Smooth muscle cell (in vitro differentiated cells): ENCODE measurements at regions not wholly inside any gene's neighbourhood (a gene's known extent, or its start where the extent isn't known, plus 50 kb on each side); places are given as distances from the start of the nearest gene placed in this dataset.

Source experiments
- DNase-seq: peaks from one replicate; lab custom pipeline; 2025; ENCODE audit not compliant: unreplicated experiment; lab: John Stamatoyannopoulos, UW
- H2AFZ ChIP-seq: fragments of 200-600 bp; sonication (generic); 2 replicates; pipeline ENCODE4 v1.6.0; 2016; ENCODE audit warnings: antibody characterized with exemption, low read depth, mild to moderate bottlenecking
- H3F3A ChIP-seq: fragments of 200-600 bp; sonication (generic); 2 replicates; pipeline ENCODE4 v1.6.0; 2017; ENCODE audit warnings: antibody characterized with exemption, low read depth
- H3K27ac ChIP-seq: fragments of 200-600 bp; sonication (generic); 2 replicates; pipeline ENCODE4 v1.5.1; 2016; ENCODE audit warnings: low read depth, mild to moderate bottlenecking
- H3K27me3 ChIP-seq: fragments of 200-600 bp; sonication (generic); 2 replicates; pipeline ENCODE4 v1.6.1; 2016; ENCODE audit warnings: low read depth, mild to moderate bottlenecking
- H3K36me3 ChIP-seq: fragments of 200-600 bp; sonication (generic); 2 replicates; pipeline ENCODE4 v1.5.1; 2016; ENCODE audit warnings: low read depth
- H3K4me1 ChIP-seq: fragments of 200-600 bp; sonication (generic); 2 replicates; pipeline ENCODE4 v1.5.1; 2016; ENCODE audit warnings: low read depth
- H3K4me2 ChIP-seq: fragments of 200-600 bp; sonication (generic); 2 replicates; pipeline ENCODE4 v1.6.0; 2016; ENCODE audit warnings: mild to moderate bottlenecking
- H3K4me3 ChIP-seq: fragments of 200-600 bp; sonication (generic); 2 replicates; pipeline ENCODE4 v1.5.1; 2016; ENCODE audit warnings: mild to moderate bottlenecking
- H3K79me2 ChIP-seq: fragments of 200-600 bp; sonication (generic); 2 replicates; pipeline ENCODE4 v1.6.0; 2016; ENCODE audit warnings: low read depth, mild to moderate bottlenecking
- H3K9ac ChIP-seq: fragments of 200-600 bp; sonication (generic); 2 replicates; pipeline ENCODE4 v1.6.0; 2016; ENCODE audit warnings: low read depth
- H3K9me3 ChIP-seq: fragments of 200-600 bp; sonication (generic); replicated peaks from 2 replicates; pipeline ENCODE4 v1.5.1; 2016; ENCODE audit warnings: low read depth
- H4K20me1 ChIP-seq: fragments of 200-600 bp; sonication (generic); 2 replicates; pipeline ENCODE4 v1.6.0; 2016; ENCODE audit warnings: low read depth
- CTCF ChIP-seq: fragments of 200-600 bp; sonication (generic); IDR thresholded peaks from 2 replicates; pipeline ENCODE4 v1.5.1; 2017; ENCODE audit warnings: borderline replicate concordance, mild to moderate bottlenecking, antibody characterized with exemption; ENCODE audit not compliant: insufficient read depth, poor library complexity, severe bottlenecking
- WGBS: methylation state at CpG from one replicate; pipeline ENCODE4 v1.1.7; 2016; ENCODE audit warnings: low lambda C conversion rate; 5-methylcytosine and 5-hydroxymethylcytosine counted together

GRCh38 chr3:87595798-87596197, 319.4 kb upstream of the POU1F1 start:
- no peaks in the 10 kb centered on the region for H3K36me3 ChIP-seq
- H3K79me2 ChIP-seq: no peaks in the 10 kb centered on the region
- no peak overlapping the region for H2AFZ ChIP-seq
- no peak for TF ChIP-seq CTCF
- H4K20me1 ChIP-seq: no peaks in the 10 kb centered on the region
- WGBS: 82% methylated on average over 4 of the region's 4 CpGs
- H3K27me3 ChIP-seq: no peaks in the 10 kb centered on the region
- no peaks in the 10 kb centered on the region for H3F3A ChIP-seq
- no peaks in the 10 kb centered on the region for H3K9me3 ChIP-seq
- H3K4me3 ChIP-seq: no peak overlapping the region
- no peak for DNase-seq
- H3K27ac ChIP-seq: no peak overlapping the region
- H3K9ac ChIP-seq: no peak overlapping the region
- no peaks in the 10 kb centered on the region for H3K4me1 ChIP-seq
- H3K4me2 ChIP-seq: no peak overlapping the region

GRCh38 chr3:87581240-87581639, 304.9 kb upstream of the POU1F1 start:
- no peaks in the 10 kb centered on the region for H3F3A ChIP-seq
- H3K27me3 ChIP-seq: no peaks in the 10 kb centered on the region
- no peaks in the 10 kb centered on the region for H3K36me3 ChIP-seq
- TF ChIP-seq CTCF: no peak
- H3K9me3 ChIP-seq: no peaks in the 10 kb centered on the region
- H3K4me2 ChIP-seq: no peak overlapping the region
- H3K79me2 ChIP-seq: no peaks in the 10 kb centered on the region
- 70% methylated on average over 1 of the region's 1 CpG for WGBS
- H4K20me1 ChIP-seq: no peaks in the 10 kb centered on the region
- H3K9ac ChIP-seq: no peak overlapping the region
- no peak overlapping the region for H2AFZ ChIP-seq
- no peak for DNase-seq
- no peak overlapping the region for H3K4me3 ChIP-seq
- H3K4me1 ChIP-seq: no peaks in the 10 kb centered on the region
- H3K27ac ChIP-seq: no peak overlapping the region

GRCh38 chr3:87576752-87577151, 300.4 kb upstream of the POU1F1 start:
- H3K79me2 ChIP-seq: no peaks in the 10 kb centered on the region
- no peak overlapping the region for H3K9ac ChIP-seq
- TF ChIP-seq CTCF: no peak
- no peak overlapping the region for H3K4me2 ChIP-seq
- no peaks in the 10 kb centered on the region for H3K36me3 ChIP-seq
- no peaks in the 10 kb centered on the region for H3K27me3 ChIP-seq
- no peaks in the 10 kb centered on the region for H3K9me3 ChIP-seq
- no peak overlapping the region for H3K4me3 ChIP-seq
- WGBS: 69% methylated on average over 4 of the region's 4 CpGs
- no peaks in the 10 kb centered on the region for H4K20me1 ChIP-seq
- H3F3A ChIP-seq: no peaks in the 10 kb centered on the region
- no peaks in the 10 kb centered on the region for H3K4me1 ChIP-seq
- H3K27ac ChIP-seq: no peak overlapping the region
- H2AFZ ChIP-seq: no peak overlapping the region
- no peak for DNase-seq

- no peaks in the 10 kb centered on the region for H3K27me3 ChIP-seq
- no peak overlapping the region for H2AFZ ChIP-seq
- DNase-seq: no peak
- TF ChIP-seq CTCF: no peak
- H3K4me2 ChIP-seq: no peak overlapping the region
- no peaks in the 10 kb centered on the region for H3K36me3 ChIP-seq
- no peaks in the 10 kb centered on the region for H3K4me1 ChIP-seq
- no peaks in the 10 kb centered on the region for H3K9me3 ChIP-seq
- H3K79me2 ChIP-seq: no peaks in the 10 kb centered on the region
- H3F3A ChIP-seq: no peaks in the 10 kb centered on the region
- no peak overlapping the region for H3K9ac ChIP-seq
- H3K4me3 ChIP-seq: no peak overlapping the region
- 58% methylated on average over 5 of the region's 5 CpGs for WGBS
- no peak overlapping the region for H3K27ac ChIP-seq
- no peaks in the 10 kb centered on the region for H4K20me1 ChIP-seq
Measured at GRCh38 chr3:87575550-87575949, 299.2 kb upstream of the POU1F1 start.
